SK-N-DZ (cell line): ENCODE measurements at regions not wholly inside any gene's neighbourhood (a gene's known extent, or its start where the extent isn't known, plus 50 kb on each side); places are given as distances from the start of the nearest gene placed in this dataset.
A peak's percentile ranks its signal among the peaks of the same experiment; 100 is the strongest.

Experiments
- DNase-seq: peaks from one replicate; pipeline ENCODE4 v3.0.0-alpha.2; 2015; ENCODE audit warnings: low spot score

DNA sequence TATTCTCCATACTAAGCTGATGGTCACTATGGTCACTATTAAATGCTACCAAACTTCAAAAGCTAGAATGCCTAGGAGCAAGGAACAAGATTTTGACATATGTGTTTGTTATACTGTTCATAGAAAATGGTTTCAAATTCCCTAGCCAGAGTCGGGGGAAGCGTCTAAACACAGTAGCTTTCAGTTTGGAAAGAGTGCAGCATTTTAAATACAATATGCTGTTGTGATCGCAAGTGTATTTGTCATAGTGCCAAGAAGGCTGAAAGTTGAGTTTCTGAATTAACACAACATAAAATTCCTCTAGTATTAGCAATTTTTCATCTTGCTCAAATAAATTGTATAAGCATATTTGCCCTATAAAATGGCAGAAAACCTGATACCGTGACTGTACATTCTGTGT is 280.4 kb downstream of the ZNF608 start:
- DNase-seq, result no peak

DNA sequence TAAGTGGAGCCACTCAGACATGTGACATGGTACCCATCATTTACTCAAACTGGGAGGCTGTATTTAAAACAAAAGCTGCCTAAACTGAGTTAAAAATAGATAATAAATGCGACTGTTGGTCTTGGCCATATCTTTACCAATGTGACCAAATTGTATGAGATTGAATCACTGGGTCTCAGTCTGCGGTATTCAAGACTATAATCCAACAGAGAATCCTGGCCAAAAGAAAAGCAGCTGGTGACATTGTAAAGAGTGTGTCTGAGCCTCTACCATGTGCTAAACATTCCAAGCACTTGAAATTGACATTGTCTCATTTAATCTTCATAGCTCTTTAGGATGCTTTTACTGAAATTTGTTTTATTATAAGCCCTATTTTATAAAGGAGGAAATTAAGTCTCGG is 282.6 kb downstream of the ZNF608 start:
- no peak for DNase-seq

DNA sequence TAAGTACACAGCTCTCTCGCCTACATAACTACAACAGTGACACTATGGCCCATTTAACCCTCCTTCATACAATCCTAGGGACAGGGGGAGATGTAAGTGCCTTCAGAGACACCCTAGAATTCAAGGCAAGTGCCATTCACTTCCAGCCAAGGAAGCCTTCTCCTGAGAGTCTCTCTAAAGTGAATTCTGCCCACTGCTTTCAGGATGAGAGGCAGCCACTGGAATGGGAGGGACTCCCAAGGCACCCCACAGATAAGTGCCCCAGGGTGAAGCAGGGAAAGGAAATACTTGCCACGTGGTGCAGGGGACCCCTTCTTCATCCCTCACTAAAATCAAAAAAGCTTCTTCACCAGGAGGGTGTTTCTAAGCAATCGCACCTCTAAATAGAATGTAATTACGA is 283.7 kb downstream of the ZNF608 start:
- no peak for DNase-seq

DNA sequence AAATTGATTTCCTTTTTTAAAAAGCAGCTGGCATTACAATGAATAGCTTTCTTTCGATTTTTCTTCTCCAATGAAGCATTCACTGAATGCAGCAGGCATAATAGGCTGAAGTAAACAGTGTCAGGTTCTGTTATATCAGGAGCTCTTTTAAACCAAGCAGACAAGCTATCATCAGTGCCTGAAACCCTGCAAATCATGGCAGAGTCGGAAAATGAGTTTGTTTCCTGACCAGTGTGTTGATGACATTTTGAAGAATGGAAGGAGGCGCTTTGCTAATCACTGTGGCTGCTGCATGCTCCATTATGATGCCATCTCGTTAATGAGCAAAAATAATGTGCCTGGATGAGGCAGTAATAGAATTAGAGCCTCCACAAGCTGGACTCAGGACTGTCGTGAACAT is 284.5 kb downstream of the ZNF608 start:
- DNase-seq, result peak; percentile 84

DNA sequence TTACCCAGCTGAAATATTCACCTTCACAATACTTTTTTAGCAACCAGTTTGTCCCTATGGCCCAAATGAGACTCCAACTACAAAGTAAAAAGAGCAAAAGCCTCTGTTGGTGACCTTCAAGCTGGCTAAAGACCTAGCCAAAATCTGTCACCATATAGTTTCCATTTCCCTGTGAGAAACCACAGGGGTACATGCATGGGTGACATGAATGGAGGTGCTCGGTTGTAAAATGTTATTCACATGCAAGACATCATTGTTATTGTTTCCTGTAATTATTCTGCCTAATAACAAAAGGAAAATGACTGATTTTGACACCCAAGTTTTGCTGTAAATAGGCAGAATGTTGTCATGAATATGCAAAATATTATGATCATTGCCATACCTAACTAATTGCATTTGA is 285.3 kb downstream of the ZNF608 start:
- no peak for DNase-seq

DNA sequence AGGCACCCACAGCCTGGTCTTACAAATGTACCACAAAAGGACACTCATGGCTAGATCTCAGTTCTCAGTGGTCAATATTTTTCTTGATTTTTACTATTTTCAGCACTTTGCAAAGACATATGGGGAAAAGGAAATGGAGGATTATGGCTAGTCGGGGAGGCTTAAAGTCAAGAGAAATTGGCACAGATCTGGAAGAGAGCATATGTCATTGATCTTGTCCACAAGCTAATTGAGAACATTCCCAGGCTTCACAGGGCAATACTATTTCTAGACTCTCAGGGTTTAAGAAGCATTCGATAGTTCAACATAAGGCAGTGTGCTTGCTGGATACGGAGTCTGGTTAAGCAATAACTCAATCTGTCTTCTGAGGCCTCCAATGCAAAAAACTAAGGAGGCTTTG is 285.8 kb downstream of the ZNF608 start:
- no peak for DNase-seq

DNA sequence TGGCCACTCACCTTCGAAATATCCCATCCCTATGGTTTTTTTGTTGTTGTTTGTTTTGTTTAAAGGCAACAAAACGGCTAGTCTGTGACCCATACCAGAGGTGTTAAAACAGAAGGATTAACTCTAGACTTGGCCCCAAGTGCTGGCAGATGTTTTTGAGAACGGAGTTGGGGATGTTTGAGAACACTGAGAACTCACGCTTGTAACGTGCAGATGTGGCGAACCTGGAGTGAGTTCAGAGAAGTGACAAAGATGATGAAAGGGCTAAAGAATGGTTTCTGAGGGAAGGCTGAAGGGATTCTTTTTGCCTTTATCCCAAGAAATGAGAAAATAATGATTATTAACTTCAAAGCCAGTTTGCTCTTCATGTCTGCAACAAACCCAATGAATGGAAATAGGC is 286.5 kb downstream of the ZNF608 start:
- DNase-seq, result no peak

DNA sequence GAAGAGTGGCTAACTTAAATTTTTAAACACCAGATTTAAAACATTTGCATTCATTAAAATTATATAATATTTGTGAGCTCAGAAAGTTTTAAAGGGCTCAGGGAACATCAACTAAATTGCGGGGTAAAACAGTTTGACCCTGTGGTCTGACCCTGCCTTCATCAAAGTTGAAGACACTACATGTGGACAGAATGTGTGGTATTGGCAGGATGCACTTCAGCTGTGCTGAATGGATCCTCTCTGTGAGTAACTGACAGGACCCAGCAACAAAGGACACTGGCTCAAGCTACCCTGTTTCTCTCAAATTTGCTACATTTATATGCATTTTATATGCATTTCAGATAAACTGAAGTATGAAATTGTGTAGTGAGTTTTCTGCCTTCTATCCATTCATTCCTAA is 288.5 kb downstream of the ZNF608 start:
- no peak for DNase-seq

DNA sequence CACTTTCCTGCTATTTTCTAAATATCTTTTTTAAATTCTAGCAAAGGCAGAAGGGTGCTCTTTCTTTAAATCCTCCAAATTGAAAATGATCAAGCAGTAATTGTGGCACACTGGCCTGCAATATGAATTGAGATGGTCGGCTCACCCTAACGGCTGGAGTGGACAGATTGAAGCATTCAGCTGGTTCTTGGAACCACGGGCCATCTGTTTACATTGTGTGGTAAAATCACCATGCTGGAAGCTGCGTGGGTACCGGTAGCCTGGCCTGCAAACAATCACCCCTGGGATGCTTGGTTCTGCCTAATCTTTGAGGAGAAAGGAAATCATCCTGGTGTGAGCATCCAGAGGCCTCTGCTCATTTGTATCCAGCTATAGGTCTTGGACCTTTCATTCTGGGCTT is 289.3 kb downstream of the ZNF608 start:
- no peak for DNase-seq

DNA sequence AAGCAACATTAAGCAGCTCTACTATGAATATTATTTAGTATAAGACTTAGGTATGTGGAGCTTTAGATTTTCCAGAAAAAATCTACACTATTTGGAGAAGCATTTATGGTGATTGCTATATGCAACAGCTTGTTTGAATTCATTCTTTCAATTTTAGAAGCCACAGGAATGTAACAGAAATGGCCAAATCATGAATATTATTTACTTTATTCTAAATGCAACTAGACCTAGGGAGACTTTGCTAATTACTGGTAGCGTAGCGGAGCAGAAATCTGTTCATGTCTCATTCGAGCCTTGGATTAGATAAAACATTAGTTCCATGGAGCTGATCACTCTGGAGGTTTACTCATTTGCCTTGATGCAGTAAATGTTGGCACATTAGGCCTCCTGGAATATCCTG is 290.2 kb downstream of the ZNF608 start:
- DNase-seq, result no peak

DNA sequence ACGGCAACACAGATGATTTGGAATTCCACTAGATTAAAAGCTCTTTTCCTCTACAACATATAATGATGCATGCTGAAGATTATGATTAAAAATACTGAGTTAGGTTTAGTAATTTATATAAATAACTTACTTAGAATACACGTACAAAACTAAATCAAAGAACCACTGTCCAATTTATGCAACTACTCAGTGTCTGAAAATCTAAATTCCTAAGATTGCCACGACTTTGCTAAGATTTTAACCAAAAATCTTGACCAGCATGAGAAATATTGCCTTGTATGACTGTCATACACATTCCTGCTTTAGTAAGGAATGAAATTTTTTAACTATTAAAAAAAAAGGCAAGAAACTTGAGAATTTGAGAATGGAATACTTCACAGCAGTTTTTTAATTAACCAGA is 292.4 kb downstream of the ZNF608 start:
- DNase-seq, result no peak

DNA sequence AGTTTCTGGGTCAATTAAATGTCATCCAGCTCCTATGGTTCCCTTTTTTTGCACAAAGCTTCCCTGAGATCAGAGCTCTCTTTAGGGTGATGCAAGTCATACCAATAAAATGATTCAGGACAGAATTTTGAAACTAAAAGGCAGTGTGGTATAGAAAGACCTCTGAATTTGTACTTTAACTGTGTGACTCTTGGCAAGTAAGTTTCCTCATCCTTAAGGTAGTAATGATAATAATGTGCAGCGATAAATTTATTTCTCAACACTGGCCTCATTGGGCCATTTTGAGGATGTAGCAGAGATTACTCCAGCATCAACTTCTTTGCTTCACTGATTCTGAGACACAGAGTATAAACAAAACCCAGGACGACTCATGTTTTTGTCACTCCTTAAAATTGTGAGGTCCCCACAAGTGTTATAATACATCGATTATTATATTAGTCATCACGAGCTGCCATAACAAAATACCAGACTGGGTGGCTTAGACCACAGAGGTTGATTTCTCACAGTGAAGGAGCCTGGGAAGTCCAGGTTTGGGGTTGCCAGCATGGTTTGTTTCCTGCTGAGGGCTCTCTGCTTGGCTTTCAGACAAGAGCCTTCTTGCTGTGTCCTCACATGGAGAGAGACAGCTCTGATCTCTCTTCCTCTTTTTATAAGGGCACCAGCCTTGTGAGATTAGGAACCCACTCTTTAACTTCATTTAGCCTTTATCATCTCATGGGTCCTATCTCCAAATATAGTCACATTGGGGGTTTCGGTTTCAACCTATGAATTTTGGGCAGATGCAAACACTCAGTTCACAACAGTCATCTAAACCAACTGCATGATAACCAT is 293.0 kb downstream of the ZNF608 start:
- DNase-seq, result no peak

DNA sequence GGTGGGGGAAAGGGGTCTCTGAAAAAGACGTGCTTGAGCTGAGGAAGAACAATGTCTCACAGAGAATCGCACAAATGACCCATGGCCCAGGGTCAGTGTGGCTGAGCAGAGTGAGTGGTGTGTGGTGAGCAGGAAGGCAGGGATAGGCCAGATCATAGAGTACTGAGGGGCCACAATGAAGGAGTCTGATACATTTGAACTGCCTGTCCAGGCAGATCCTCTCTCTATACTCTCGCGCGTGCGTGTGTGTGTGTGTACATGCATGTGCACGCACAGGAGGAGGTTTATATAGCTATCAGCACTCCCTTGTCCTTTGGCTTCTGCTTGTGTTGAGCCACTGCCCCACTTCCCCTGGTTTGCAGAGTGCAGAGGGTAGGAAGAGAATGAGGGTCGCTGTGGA is 294.0 kb downstream of the ZNF608 start:
- DNase-seq, result no peak

DNA sequence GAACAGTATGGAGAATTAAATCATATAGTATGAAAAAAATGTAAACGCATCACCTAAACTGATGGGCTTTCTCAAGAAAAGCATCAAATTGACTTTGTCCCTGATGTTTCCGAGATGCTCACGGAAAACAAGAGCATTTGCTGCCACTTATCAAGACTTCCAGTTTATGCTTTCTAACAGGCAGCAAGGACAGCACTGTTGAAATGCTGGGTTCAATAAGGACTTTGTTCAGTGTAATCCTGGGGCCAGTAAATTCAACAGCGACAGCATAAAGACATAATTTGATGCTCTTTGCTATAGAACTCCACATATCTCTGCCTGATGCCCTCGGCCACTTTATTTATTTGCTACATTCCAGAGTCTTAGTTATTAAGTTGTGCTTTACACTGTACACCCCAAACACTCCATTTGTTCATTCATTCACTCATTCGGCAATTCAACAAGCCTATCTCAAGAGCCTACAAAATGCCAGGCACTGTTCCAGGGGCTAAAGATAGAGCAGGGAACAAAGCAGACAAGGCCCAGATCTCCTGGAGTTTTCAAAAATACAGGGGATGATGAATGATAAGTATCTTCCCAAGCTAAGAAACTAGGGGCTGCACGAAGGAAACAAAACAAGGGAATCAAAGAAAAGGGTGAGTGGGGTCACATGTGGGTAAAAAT is 294.6 kb downstream of the ZNF608 start:
- no peak for DNase-seq

DNA sequence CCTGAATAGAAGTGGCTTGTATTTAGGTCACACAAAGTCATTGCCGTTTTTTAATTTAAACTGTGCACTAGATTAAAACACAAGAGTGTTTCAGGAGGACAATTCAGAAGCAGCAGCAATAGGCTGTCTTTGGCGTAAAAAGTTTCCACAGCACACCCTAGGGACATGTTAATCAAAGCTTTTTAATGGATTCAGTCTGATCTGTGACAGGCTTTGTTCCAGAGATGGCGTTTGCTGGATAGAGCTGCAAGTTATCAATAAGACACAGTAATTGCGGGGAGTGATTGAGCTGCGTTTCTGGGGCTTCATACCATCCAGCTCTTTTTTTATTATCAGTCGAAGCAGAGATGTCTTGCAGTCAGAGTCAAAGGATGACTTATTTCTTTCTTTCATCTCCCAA is 300.3 kb downstream of the ZNF608 start:
- peak; percentile 29 for DNase-seq

DNA sequence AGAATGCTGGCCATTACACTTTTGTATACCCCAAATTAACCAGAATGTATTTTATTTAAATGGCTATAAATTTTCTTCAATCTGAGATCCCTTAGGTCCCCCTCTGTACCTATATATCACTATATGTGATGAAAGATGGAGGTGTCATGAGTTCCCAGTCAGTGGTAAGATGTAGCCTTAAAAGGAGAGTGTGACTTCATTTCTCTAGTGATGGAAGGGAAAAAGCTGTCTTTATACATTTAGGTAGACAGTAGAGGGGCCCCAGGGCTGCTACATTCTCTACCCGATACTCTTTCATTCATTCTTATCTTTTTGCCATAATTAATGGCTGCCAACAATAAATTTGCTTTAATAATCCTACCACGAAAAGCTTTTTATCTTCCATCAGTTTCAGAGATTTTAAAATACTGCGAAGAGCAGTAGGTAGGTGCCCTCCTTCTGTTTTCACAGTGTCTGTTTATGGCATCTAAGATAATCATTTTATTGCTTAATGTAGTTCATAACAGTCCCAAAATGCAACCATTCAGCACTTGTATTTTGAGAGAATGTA is 301.3 kb downstream of the ZNF608 start:
- no peak for DNase-seq

DNA sequence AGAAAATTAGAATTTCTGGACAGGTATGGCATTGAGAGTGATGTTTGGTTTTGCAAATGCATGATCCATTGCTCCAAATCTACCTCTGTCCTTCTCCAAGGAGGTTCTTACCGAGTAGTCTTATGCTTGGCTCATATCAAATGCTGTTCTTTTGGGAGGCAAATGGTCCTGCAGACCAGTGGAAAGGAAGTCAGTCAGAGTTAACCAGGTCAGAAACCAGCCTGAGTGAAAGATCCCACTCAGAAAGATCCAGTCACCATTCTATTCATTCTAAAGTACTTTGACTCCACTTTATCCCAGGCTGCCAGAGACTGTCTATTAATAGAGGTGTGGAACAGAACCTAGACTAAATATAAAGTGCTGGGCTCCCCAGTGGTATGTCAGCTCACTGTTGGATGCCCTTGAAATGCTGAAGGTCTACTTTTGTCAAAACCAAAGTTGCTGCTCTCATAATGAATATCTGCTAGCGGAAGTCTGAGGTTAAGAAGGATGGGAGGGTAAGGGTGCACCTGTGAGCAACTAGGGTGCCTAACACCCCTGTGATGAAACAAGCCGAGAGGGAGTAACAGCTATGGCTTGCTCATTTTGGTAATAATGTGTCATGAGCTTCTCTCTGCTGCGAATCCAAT is 302.2 kb downstream of the ZNF608 start:
- no peak for DNase-seq

DNA sequence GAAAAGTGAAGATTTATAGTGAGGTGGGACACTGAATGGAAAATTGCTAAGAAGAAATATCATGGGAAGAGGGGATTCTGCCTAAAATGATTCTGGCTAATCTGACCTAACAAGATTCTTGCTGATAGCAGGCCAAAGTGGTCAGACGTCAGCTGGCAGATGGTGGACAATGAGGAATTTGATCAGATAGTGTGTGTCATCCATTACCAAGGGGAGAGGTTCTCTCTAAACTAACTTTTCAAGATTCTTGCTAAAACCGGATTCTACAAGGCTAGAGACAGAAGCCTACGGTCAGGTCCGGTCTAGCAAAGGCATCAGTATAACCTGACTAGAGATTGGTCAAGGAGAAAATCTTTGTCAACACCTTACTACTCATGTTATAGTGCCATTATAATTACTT is 306.0 kb downstream of the ZNF608 start:
- DNase-seq, result peak; percentile 33

DNA sequence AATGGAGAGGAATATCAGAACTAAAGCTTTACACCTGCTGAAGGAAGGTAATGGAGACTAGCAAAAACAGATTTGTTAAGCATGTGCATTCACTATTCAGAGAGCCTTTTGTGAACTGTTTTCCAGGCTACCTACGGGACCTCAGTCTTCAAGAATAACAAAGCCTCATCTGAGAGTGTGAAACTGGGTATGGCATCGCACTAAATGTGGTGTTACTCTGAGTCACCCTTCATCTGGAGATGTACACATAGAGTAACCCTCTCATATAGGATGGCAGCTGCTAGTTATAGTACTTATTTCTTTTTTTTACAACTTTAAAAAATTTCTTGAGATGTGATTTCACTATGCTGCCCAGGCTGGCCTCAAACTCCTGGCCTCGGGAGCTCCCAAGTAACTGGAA is 306.8 kb downstream of the ZNF608 start:
- DNase-seq, result no peak

DNA sequence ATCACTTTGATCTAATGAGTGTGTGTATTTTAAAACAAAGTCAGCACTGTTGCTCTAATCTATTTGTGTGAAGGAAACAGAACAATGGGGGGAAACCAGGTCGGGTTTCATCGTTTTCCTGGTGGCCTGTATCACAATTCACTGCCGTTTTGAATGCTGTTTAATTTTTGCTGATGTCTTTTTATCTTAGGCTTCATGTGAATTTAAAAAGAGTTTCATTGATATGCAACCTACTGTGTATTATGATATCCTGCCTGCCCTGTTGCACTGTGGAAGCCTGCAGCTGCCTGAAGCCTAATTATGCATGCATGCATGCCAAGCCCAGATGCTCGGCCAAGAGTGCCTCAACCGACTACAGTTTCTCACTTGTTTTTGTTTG is 307.5 kb downstream of the ZNF608 start:
- DNase-seq, result no peak

DNA sequence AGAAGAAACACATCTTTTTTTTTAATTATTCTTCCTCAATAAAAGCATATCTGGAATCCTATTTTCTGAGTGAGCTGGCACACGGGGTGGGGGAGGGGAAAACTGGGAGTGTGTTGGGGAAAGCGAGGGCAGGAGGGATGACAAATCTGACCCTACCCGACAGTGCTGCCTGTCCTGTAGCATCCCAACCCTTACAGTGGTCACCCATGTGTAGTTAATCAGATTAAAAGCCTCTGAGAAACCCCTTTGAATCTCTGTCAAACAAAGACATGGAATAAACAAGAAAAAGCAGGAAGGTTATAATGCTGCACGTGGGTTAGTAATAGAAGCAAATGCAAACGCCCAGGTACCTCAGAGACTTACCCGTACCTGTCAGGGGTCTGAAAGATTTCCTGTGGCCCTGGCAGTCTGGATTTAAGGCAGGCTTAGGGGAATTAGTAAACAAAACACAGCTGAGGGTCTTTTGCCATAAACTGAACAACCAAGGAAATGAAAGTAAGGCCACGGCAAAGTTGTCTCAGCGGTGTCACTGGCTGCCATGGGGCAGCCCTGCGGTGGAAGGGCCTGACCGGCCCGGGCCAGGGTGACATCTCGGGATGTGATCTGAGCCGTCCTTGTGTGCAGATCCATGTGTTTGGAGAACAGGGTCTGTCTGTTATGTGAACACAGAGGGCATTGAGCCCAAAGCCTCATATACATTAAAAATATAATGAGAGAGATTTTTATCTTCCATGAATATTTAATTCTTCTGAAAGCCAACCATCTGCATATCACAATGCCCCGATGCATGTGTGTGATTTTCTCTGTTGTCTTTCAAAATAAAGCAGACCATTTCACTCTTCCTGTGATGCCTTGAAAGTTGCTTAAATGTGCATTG is 308.2 kb downstream of the ZNF608 start:
- DNase-seq, result no peak

DNA sequence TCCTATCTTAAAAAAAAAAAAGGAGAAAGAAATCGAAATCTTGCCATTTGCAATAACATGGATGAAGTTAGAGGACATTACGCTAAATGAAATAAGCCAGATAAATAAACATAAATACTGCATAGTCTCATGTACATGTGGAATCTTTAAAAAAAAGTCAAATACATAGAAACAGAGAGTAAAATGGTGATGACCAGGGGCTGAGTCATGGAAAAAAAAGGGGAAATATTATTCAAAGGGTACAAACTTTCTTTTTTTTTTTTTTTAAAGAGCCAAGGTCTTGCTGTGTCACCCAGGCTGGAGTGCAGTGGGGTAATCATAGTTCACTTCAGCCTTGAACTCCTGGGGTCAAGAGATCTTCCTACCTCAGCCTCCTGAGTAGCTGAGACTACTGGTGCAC is 310.1 kb downstream of the ZNF608 start:
- no peak for DNase-seq
